ENCODE measurements at regions not wholly inside any gene's neighbourhood (a gene's known extent, or its start where the extent isn't known, plus 50 kb on each side); places are given as distances from the start of the nearest gene placed in this dataset.

DNA sequence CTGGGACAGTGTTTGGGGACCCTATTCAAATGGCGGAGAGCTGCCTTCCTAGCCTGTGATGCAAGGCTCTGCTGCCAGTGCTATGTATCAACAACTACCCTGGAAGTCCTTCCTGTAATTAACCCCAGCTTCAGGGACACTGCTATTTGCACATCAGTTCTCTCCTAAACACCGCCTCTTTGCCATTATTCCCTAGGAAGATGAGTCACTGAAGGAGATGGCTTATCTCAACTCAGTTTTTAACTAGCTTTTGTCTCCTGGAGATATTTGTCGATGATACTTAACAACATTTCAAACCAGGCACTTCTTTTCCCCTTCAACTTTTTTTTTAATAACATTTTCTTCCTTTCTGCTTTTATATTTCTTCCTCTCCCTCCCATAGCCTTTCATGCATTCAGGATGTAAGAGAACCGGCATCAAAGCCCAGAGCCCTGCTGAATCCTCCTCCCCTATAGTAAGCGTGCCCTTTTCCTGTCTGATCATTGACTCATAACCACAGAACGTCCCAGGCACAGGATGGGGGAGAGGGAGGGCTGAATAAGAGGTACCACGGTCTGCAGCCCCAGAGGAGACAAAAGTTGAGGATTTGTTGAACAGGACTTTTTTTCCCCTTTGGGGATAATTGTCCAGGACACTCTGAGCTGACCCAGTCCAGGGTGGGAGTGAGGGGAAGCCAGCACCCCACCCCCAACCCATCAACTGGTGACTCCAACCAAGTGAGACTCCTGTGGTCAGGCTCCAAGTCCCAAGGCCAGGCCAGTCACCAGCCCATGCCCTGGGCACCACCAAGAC lies 387.8 kb upstream of the SALL1 start:
- TF ChIP-seq CTCF (conservative IDR thresholded peaks at IDR 0.05; ENCODE audit: low read length) (no peak), EZH2phosphoT487 (IDR thresholded peaks at IDR 0.05; ENCODE audit: borderline replicate concordance, low read depth, low read length) (no peak)

Data from OCI-LY7 (cell line).